ENCODE measurements at regions not wholly inside any gene's neighbourhood (a gene's known extent, or its start where the extent isn't known, plus 50 kb on each side); places are given as distances from the start of the nearest gene placed in this dataset.

GRCh38 chr19:30703645-30704044 is 331.5 kb downstream of the ZNF536 start:
- no peak for DNase-seq (ENCODE audit: low spot score)

- no peak for DNase-seq (ENCODE audit: low spot score)
Observed at GRCh38 chr19:30701178-30701577, 329.0 kb downstream of the ZNF536 start.

- no peak for DNase-seq (ENCODE audit: low spot score)
Observed at GRCh38 chr19:30699871-30700280, 327.7 kb downstream of the ZNF536 start.

GRCh38 chr19:30696514-30696913 is 324.3 kb downstream of the ZNF536 start:
- peak; percentile 49 for DNase-seq (ENCODE audit: low spot score)

- DNase-seq (ENCODE audit: low spot score) = no peak
Observed at GRCh38 chr19:30695171-30695875, 323.1 kb downstream of the ZNF536 start.

- no peak for DNase-seq (ENCODE audit: low spot score)
Observed at GRCh38 chr19:30694156-30694755, 322.1 kb downstream of the ZNF536 start.

GRCh38 chr19:30692879-30693503 is 320.8 kb downstream of the ZNF536 start:
- no peak for DNase-seq (ENCODE audit: low spot score)

GRCh38 chr19:30692181-30692811 is 320.1 kb downstream of the ZNF536 start:
- DNase-seq (ENCODE audit: low spot score) = no peak

GRCh38 chr19:30691819-30692166 is 319.6 kb downstream of the ZNF536 start:
- no peak for DNase-seq (ENCODE audit: low spot score)

GRCh38 chr19:30690935-30691818 is 319.0 kb downstream of the ZNF536 start:
- no peak for DNase-seq (ENCODE audit: low spot score)

- DNase-seq (ENCODE audit: low spot score) = no peak
Observed at GRCh38 chr19:30690525-30690924, 318.3 kb downstream of the ZNF536 start.

GRCh38 chr19:30689474-30689873 is 317.3 kb downstream of the ZNF536 start:
- DNase-seq (ENCODE audit: low spot score) = no peak

GRCh38 chr19:30688696-30689095 is 316.5 kb downstream of the ZNF536 start:
- DNase-seq (ENCODE audit: low spot score) = no peak

GRCh38 chr19:30686826-30687566 is 314.8 kb downstream of the ZNF536 start:
- no peak for DNase-seq (ENCODE audit: low spot score)

- DNase-seq (ENCODE audit: low spot score) = no peak
Observed at GRCh38 chr19:30686176-30686820, 314.1 kb downstream of the ZNF536 start.

- no peak for DNase-seq (ENCODE audit: low spot score)
Observed at GRCh38 chr19:30685426-30686000, 313.3 kb downstream of the ZNF536 start.

GRCh38 chr19:30684613-30685012 is 312.4 kb downstream of the ZNF536 start:
- no peak for DNase-seq (ENCODE audit: low spot score)

- DNase-seq (ENCODE audit: low spot score) = peak; percentile 87
Observed at GRCh38 chr19:30682999-30683536, 310.9 kb downstream of the ZNF536 start.

- no peak for DNase-seq (ENCODE audit: low spot score)
Observed at GRCh38 chr19:30682146-30682998, 310.2 kb downstream of the ZNF536 start.

All from HuH-7.5 (cell line).